ENCODE measurements at regions not wholly inside any gene's neighbourhood (a gene's known extent, or its start where the extent isn't known, plus 50 kb on each side); places are given as distances from the start of the nearest gene placed in this dataset.

DNA sequence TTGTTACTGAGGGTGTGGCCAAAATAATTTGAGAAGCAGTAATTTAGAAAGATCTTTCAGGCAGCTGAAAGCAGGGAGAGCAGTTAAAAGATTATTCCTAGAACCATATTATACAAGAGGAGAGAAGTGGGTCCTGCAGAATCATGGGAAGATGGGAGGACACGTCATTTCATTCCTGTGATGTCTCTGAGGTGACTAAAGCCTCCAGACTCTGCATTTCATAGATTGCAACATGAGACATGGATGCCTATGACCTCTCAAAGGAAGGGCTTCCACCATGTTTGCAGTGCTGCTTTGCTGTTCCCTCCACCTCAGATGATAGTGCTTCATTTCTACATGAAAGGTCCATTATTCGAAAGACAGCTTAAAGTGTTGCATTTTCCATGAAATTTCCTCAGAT, 788.4 kb downstream of the TSN start:
- H3K4me1 ChIP-seq (ENCODE audit: low read length): peaks cover 4% of the 10 kb centered on the region
- H3K36me3 ChIP-seq (replicated peaks; ENCODE audit: low read depth, low read length): no peaks in the 10 kb centered on the region
- H3K27ac ChIP-seq (ENCODE audit: low read length): no peak overlapping the region
- H3K4me2 ChIP-seq (ENCODE audit: low read length): no peak overlapping the region
- no peaks in the 10 kb centered on the region for H3K79me2 ChIP-seq (ENCODE audit: low read length)
- no peak overlapping the region for H3K4me3 ChIP-seq (ENCODE audit: low read length)
- H4K20me1 ChIP-seq (ENCODE audit: insufficient read depth, low read length): no peaks in the 10 kb centered on the region
- H3K9ac ChIP-seq (ENCODE audit: low read length): no peak overlapping the region
- H3K9me3 ChIP-seq (ENCODE audit: insufficient read depth, low read length): no peaks in the 10 kb centered on the region
- H2AFZ ChIP-seq (ENCODE audit: low read depth, low read length): no peak overlapping the region
- H3K27me3 ChIP-seq (ENCODE audit: low read depth, low read length): no peaks in the 10 kb centered on the region
- TF ChIP-seq CTCF (IDR thresholded peaks at IDR 0.05; ENCODE audit: low read depth, low read length) (no peak), EZH2phosphoT487 (IDR thresholded peaks at IDR 0.05; ENCODE audit: low read depth) (no peak)

- Histone ChIP-seq H3K9me3 (ENCODE audit: insufficient read depth, low read length) (no peaks in the 10 kb centered on the region), H2AFZ (ENCODE audit: low read depth, low read length) (no peak overlapping the region), H3K27ac (ENCODE audit: low read length) (no peak overlapping the region), H3K79me2 (ENCODE audit: low read length) (no peaks in the 10 kb centered on the region), H4K20me1 (ENCODE audit: insufficient read depth, low read length) (no peaks in the 10 kb centered on the region), H3K4me2 (ENCODE audit: low read length) (no peak overlapping the region), H3K27me3 (ENCODE audit: low read depth, low read length) (no peaks in the 10 kb centered on the region), H3K9ac (ENCODE audit: low read length) (no peak overlapping the region), H3K4me1 (ENCODE audit: low read length) (no peaks in the 10 kb centered on the region), H3K36me3 (replicated peaks; ENCODE audit: low read depth, low read length) (no peaks in the 10 kb centered on the region), H3K4me3 (ENCODE audit: low read length) (no peak overlapping the region)
- TF ChIP-seq EZH2phosphoT487 (IDR thresholded peaks at IDR 0.05; ENCODE audit: low read depth): no peak
- no peak for TF ChIP-seq CTCF (IDR thresholded peaks at IDR 0.05; ENCODE audit: low read depth, low read length)
Observed at GRCh38 chr2:122545821-122546220, 790.4 kb downstream of the TSN start.

DNA sequence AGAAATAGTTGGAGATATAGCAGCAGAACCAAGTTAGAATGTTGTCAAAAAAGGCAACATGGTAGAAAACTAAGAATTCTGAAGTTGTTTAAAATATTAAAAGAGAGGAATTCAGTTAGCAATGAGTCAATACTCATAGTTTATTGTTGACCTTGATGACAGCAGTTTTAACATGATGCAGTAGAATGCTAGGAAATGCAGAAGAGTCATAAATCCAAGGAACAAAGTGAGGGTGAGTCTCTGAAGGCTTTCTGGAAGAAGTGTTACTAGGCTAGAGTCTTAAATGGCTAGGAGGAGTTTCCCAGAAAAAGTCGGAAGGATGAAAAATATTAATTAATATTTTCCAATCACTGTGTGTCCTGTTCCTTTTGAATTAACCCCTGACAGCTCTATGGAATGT, 807.3 kb downstream of the TSN start:
- H3K9me3 ChIP-seq (ENCODE audit: insufficient read depth, low read length): no peaks in the 10 kb centered on the region
- H3K79me2 ChIP-seq (ENCODE audit: low read length): no peaks in the 10 kb centered on the region
- no peaks in the 10 kb centered on the region for H3K4me1 ChIP-seq (ENCODE audit: low read length)
- H2AFZ ChIP-seq (ENCODE audit: low read depth, low read length): no peak overlapping the region
- no peak overlapping the region for H3K9ac ChIP-seq (ENCODE audit: low read length)
- TF ChIP-seq CTCF (IDR thresholded peaks at IDR 0.05; ENCODE audit: low read depth, low read length) (no peak), EZH2phosphoT487 (IDR thresholded peaks at IDR 0.05; ENCODE audit: low read depth) (no peak)
- no peaks in the 10 kb centered on the region for H4K20me1 ChIP-seq (ENCODE audit: insufficient read depth, low read length)
- no peak overlapping the region for H3K4me3 ChIP-seq (ENCODE audit: low read length)
- H3K27me3 ChIP-seq (ENCODE audit: low read depth, low read length): no peaks in the 10 kb centered on the region
- H3K36me3 ChIP-seq (replicated peaks; ENCODE audit: low read depth, low read length): no peaks in the 10 kb centered on the region
- no peak overlapping the region for H3K4me2 ChIP-seq (ENCODE audit: low read length)
- no peak overlapping the region for H3K27ac ChIP-seq (ENCODE audit: low read length)

DNA sequence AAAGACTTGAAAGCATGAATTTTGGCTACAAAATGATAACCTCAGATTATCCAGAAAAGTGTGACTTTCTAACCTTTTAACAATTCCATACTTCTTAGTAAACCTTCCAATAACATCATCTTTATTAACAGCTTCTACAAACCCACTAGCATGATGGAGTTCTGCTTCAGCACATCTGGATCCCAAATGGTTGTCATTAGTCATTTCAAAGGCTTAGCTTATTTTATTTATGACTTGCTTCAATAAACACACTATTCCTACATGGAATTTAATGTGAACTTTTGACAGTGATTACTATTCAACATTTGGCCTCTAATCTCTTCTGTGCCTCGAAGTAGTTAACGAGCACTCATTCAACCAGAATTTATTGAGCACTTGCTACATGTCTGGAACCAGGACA, 808.3 kb downstream of the TSN start:
- Histone ChIP-seq H3K4me1 (ENCODE audit: low read length) (no peaks in the 10 kb centered on the region), H3K36me3 (replicated peaks; ENCODE audit: low read depth, low read length) (no peaks in the 10 kb centered on the region)

More for the DNA sequence above, 808.3 kb downstream of the TSN start:
- Histone ChIP-seq H3K4me2 (ENCODE audit: low read length) (no peak overlapping the region), H3K27ac (ENCODE audit: low read length) (no peak overlapping the region), H3K9ac (ENCODE audit: low read length) (no peak overlapping the region), H3K4me3 (ENCODE audit: low read length) (no peak overlapping the region), H4K20me1 (ENCODE audit: insufficient read depth, low read length) (no peaks in the 10 kb centered on the region), H3K27me3 (ENCODE audit: low read depth, low read length) (no peaks in the 10 kb centered on the region), H3K79me2 (ENCODE audit: low read length) (no peaks in the 10 kb centered on the region), H2AFZ (ENCODE audit: low read depth, low read length) (no peak overlapping the region), H3K9me3 (ENCODE audit: insufficient read depth, low read length) (no peaks in the 10 kb centered on the region)
- TF ChIP-seq EZH2phosphoT487 (IDR thresholded peaks at IDR 0.05; ENCODE audit: low read depth): no peak
- TF ChIP-seq CTCF (IDR thresholded peaks at IDR 0.05; ENCODE audit: low read depth, low read length): no peak

Data from OCI-LY3 (cell line).